ENCODE measurements at regions not wholly inside any gene's neighbourhood (a gene's known extent, or its start where the extent isn't known, plus 50 kb on each side); places are given as distances from the start of the nearest gene placed in this dataset.

GRCh38 chr20:59399426-59400099 is 99.2 kb downstream of the EDN3 start (continued):
- no peak for TF ChIP-seq RBM22 (IDR thresholded peaks at IDR 0.05; ENCODE audit: low read depth, low read length, poor library complexity, severe bottlenecking)
- no peak for TF ChIP-seq ZBTB7A (IDR thresholded peaks at IDR 0.05; ENCODE audit: borderline replicate concordance, control insufficient read depth, low read depth, low read length)

DNA sequence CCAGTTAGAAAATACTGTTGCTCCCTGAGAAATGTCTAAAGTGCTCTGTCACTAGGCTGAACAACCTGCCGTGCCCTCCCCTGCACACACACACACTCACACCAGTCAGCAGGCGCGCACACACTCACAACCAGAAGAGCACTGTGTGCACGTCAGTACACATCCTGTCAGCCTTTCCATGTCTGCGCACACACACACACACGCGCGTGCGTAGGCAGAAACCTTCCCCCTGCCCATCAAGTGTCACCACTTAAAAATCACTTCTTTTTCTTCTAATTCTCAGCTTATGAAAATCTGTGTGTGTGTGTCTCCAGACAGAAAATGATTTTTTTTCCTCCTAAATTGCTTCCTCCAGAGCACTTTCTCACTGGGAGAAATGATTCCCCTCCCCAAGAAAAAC is 100.3 kb downstream of the EDN3 start:
- peaks cover 6% of the 10 kb centered on the region; the same call in 1 of the 2 replicates for H4K20me1 ChIP-seq (replicated peaks; ENCODE audit: control insufficient read depth, insufficient read depth, low read length)
- H2AFZ ChIP-seq (ENCODE audit: low read depth, low read length), result no peak overlapping the region
- ChIA-PET CTCF (ENCODE audit: low intra/inter-chr PET ratio) (no interaction called here), POLR2A (no interaction called here)
- H3K4me3 ChIP-seq, result no peak overlapping the region
- intact Hi-C loops (cut with micrococcal nuclease), result loop anchor here (5.0 kb wide), 1 partner anchor 533 kb away; no protein-coding TSS in a partner anchor
- no peak for DNase-seq (ENCODE audit: extremely low read depth in 1 of 4, low spot score in 3 of 4)
- FAIRE-seq, result no peak
- no peak overlapping the region for H3K9ac ChIP-seq (ENCODE audit: insufficient read depth in 1 of 2, low read depth in 2 of 2, low read length in 2 of 2)
- H3K4me2 ChIP-seq (ENCODE audit: insufficient read depth, low read length), result no peak overlapping the region
- no peaks in the 10 kb centered on the region for H3K9me3 ChIP-seq (replicated peaks; ENCODE audit: control insufficient read depth, insufficient read depth, low read depth, low read length)
- no peaks in the 10 kb centered on the region for H3K36me3 ChIP-seq (ENCODE audit: control insufficient read depth, insufficient read depth, low read length)
- H3K27me3 ChIP-seq (ENCODE audit: control insufficient read depth in 2 of 2, insufficient read depth in 2 of 2, low read length in 2 of 2), result peaks cover 12 to 58% of the 10 kb centered on the region in 2 experiments; a peak in 4 of 5 replicates
- ATAC-seq, result no peak
- H3K79me2 ChIP-seq (ENCODE audit: control insufficient read depth, insufficient read depth, low read length), result no peaks in the 10 kb centered on the region
- in situ Hi-C loops (cut with MboI), result no loop called here
- TF ChIP-seq ETV1 (tag; conservative IDR thresholded peaks at IDR 0.05; ENCODE audit: low read depth) (no peak), NCOA1 (IDR thresholded peaks at IDR 0.05; ENCODE audit: low read depth) (no peak), SMAD2 (IDR thresholded peaks at IDR 0.05; ENCODE audit: low read depth, low read length) (no peak), SREBF1 (IDR thresholded peaks at IDR 0.05; ENCODE audit: borderline replicate concordance, low read depth, low read length) (no peak), RBM15 (IDR thresholded peaks at IDR 0.05; ENCODE audit: insufficient read depth, low read length) (no peak)
- TF ChIP-seq, protein P1, sequence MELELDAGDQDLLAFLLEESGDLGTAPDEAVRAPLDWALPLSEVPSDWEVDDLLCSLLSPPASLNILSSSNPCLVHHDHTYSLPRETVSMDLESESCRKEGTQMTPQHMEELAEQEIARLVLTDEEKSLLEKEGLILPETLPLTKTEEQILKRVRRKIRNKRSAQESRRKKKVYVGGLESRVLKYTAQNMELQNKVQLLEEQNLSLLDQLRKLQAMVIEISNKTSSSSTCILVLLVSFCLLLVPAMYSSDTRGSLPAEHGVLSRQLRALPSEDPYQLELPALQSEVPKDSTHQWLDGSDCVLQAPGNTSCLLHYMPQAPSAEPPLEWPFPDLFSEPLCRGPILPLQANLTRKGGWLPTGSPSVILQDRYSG (tag; conservative IDR thresholded peaks at IDR 0.05; ENCODE audit: low read depth), result no peak
- peaks cover 0 to 9% of the 10 kb centered on the region in 2 experiments; a peak in 2 of 5 replicates for H3K4me1 ChIP-seq (replicated peaks in 1 of 2; ENCODE audit: control insufficient read depth in 2 of 2, insufficient read depth in 2 of 2, low read length in 2 of 2)
- no TSS peak for BruUV-seq (replicated peaks)
- 2% methylated on average over 9 of the region's 9 CpGs for WGBS (ENCODE audit: insufficient coverage, low coverage, missing lambda C conversion rate)
- H3K9me1 ChIP-seq (ENCODE audit: control insufficient read depth, insufficient read depth, low read length), result no peaks in the 10 kb centered on the region
- H3K27ac ChIP-seq (ENCODE audit: extremely low read depth, low read depth, low read length), result no peak overlapping the region

Data from K562 (cell line).